ENCODE measurements at regions not wholly inside any gene's neighbourhood (a gene's known extent, or its start where the extent isn't known, plus 50 kb on each side); places are given as distances from the start of the nearest gene placed in this dataset.

GRCh38 chr4:184553891-184554290, 79.5 kb upstream of the IRF2 start:
- no peak overlapping the region for H3K4me2 ChIP-seq (replicated peaks; ENCODE audit: extremely low read depth, low read length, poor library complexity, severe bottlenecking)
- H3K27me3 Mint-ChIP-seq (ENCODE audit: low read depth in 3 of 3) = no peaks in the 10 kb centered on the region
- no peaks in the 10 kb centered on the region for H3K4me1 Mint-ChIP-seq
- no peaks in the 10 kb centered on the region for H3K9me3 ChIP-seq (replicated peaks in 1 of 2; ENCODE audit: control insufficient read depth in 1 of 2, insufficient read depth in 1 of 2, low read length in 2 of 2)
- no peak overlapping the region for H3K27ac ChIP-seq (ENCODE audit: low read depth in 1 of 2, low read length in 2 of 2)
- no peak overlapping the region for H3K4me3 Mint-ChIP-seq
- intact Hi-C loops (cut with micrococcal nuclease) = no loop called here
- no peaks in the 10 kb centered on the region for H3K79me2 ChIP-seq (ENCODE audit: insufficient read depth, low read length)
- no peaks in the 10 kb centered on the region for H3K27me3 ChIP-seq (ENCODE audit: control insufficient read depth in 2 of 2, insufficient read depth in 2 of 2, low read length in 2 of 2)
- WGBS (ENCODE audit: insufficient coverage) = 89% methylated on average over 3 of the region's 4 CpGs
- H2AFZ ChIP-seq (ENCODE audit: insufficient read depth, low read depth, low read length, poor library complexity, severe bottlenecking) = no peak overlapping the region
- H3K4me1 ChIP-seq (ENCODE audit: control insufficient read depth in 1 of 2, insufficient read depth in 2 of 2, low read length in 2 of 2) = no peaks in the 10 kb centered on the region
- DNase-seq = no peak
- no peak overlapping the region for H3K9ac ChIP-seq (ENCODE audit: insufficient read depth, low read length, poor library complexity, severe bottlenecking)
- no peak overlapping the region for H3K27ac Mint-ChIP-seq
- no peak for TF ChIP-seq CTCF (IDR thresholded peaks at IDR 0.05)
- no peaks in the 10 kb centered on the region for H3K36me3 Mint-ChIP-seq
- no peaks in the 10 kb centered on the region for H3K9me3 Mint-ChIP-seq
- H3K4me3 ChIP-seq (replicated peaks in 1 of 3; ENCODE audit: low read depth in 2 of 3, low read length in 3 of 3) = no peak overlapping the region
- no peaks in the 10 kb centered on the region for H4K20me1 ChIP-seq (ENCODE audit: insufficient read depth, low read length)
- H3K36me3 ChIP-seq (replicated peaks in 1 of 2; ENCODE audit: control insufficient read depth in 1 of 2, insufficient read depth in 2 of 2, low read length in 2 of 2) = no peaks in the 10 kb centered on the region

- Histone ChIP-seq H3K9ac (ENCODE audit: insufficient read depth, low read length, poor library complexity, severe bottlenecking) (no peak overlapping the region), H3K4me1 (ENCODE audit: control insufficient read depth in 1 of 2, insufficient read depth in 2 of 2, low read length in 2 of 2) (peaks cover 2 to 12% of the 10 kb centered on the region in 2 donors), H4K20me1 (ENCODE audit: insufficient read depth, low read length) (no peaks in the 10 kb centered on the region), H3K36me3 (replicated peaks in 1 of 2; ENCODE audit: control insufficient read depth in 1 of 2, insufficient read depth in 2 of 2, low read length in 2 of 2) (no peaks in the 10 kb centered on the region), H3K27ac (ENCODE audit: low read depth in 1 of 2, low read length in 2 of 2) (no peak overlapping the region), H3K4me2 (replicated peaks; ENCODE audit: extremely low read depth, low read length, poor library complexity, severe bottlenecking) (no peak overlapping the region), H3K4me3 (replicated peaks in 1 of 3; ENCODE audit: low read depth in 2 of 3, low read length in 3 of 3) (no peak overlapping the region), H3K79me2 (ENCODE audit: insufficient read depth, low read length) (no peaks in the 10 kb centered on the region), H2AFZ (ENCODE audit: insufficient read depth, low read depth, low read length, poor library complexity, severe bottlenecking) (no peak overlapping the region), H3K9me3 (replicated peaks in 1 of 2; ENCODE audit: control insufficient read depth in 1 of 2, insufficient read depth in 1 of 2, low read length in 2 of 2) (no peaks in the 10 kb centered on the region), H3K27me3 (ENCODE audit: control insufficient read depth in 2 of 2, insufficient read depth in 2 of 2, low read length in 2 of 2) (no peaks in the 10 kb centered on the region)
- Mint-ChIP-seq H3K27ac (no peak overlapping the region), H3K36me3 (no peaks in the 10 kb centered on the region), H3K9me3 (no peaks in the 10 kb centered on the region), H3K4me3 (no peak overlapping the region), H3K27me3 (ENCODE audit: low read depth in 3 of 3) (no peaks in the 10 kb centered on the region), H3K4me1 (peaks cover 13% of the 10 kb centered on the region)
- no peak for DNase-seq
- intact Hi-C loops (cut with micrococcal nuclease) = no loop called here
- no peak for TF ChIP-seq CTCF (IDR thresholded peaks at IDR 0.05)
- WGBS (ENCODE audit: insufficient coverage) = no CpG with 5 or more reads among the region's 3 CpGs
These were observed 76.1 kb upstream of the IRF2 start for GRCh38 chr4:184550476-184550875.
